GM12878 (cell line): ENCODE measurements at regions not wholly inside any gene's neighbourhood (a gene's known extent, or its start where the extent isn't known, plus 50 kb on each side); places are given as distances from the start of the nearest gene placed in this dataset.

Experiments
- ATAC-seq: fragments of 200-7000 bp; cut with Tn5 transposase; 3 replicates; pipeline ENCODE4 v1.9.1; 2020; ENCODE audit warnings: mild to moderate bottlenecking, moderate library complexity
- BruUV-seq: library from RNA; stranded (reverse); fragments of 400-500 nt; replicated peaks from 2 replicates; lab custom pipeline; 2021; lab: Mats Ljungman, UMichigan
- CTCF ChIA-PET: fragments of 300-600 bp; sonication (Branson Sonifier 250); formaldehyde crosslinking; extraction: SDS; loops from one replicate; lab custom pipeline; 2021; ENCODE audit warnings: inconsistent platforms; lab: Yijun Ruan, JAX
- POLR2A ChIA-PET: fragments of 350-600 bp; formaldehyde crosslinking; extraction: SDS; loops from one replicate; lab custom pipeline; 2021; ENCODE audit warnings: inconsistent platforms; lab: Charles Lee
- RAD21 ChIA-PET: fragments of 300-600 bp; sonication (Branson Sonifier 250); formaldehyde crosslinking; loops from one replicate; lab custom pipeline; 2023; ENCODE audit warnings: antibody characterized with exemption; ENCODE audit not compliant: unreplicated experiment; lab: Charles Lee
- SMC1A ChIA-PET: fragments of 300-600 bp; sonication (Branson Sonifier 250); formaldehyde crosslinking; loops from one replicate; lab custom pipeline; 2023; ENCODE audit not compliant: unreplicated experiment, uncharacterized antibody; lab: Charles Lee
- DNase-seq: peaks from one replicate; pipeline ENCODE4 v3.0.0-alpha.2; 2011; ENCODE audit warnings: low read depth, low spot score
- FAIRE-seq: peaks from 3 replicates; lab custom pipeline; 2011; peaks lifted over from hg19 to GRCh38; lab: Jason Lieb, UNC
- H2AFZ ChIP-seq: 2 replicates; pipeline ENCODE4 v1.6.0; 2011; ENCODE audit warnings: low read depth, low read length, control low read depth; ENCODE audit not compliant: control insufficient read depth
- H3K27ac ChIP-seq: 2 replicates; pipeline ENCODE4 v1.5.1; 2011; ENCODE audit warnings: control low read depth; ENCODE audit not compliant: control insufficient read depth, insufficient read depth
- H3K27me3 ChIP-seq, 2 experiments: replicated peaks in 1 of 2; 2 replicates each; pipeline versions ENCODE4 v1.6.0 to v1.6.1; 2011; ENCODE audit warnings: low read length in 1 of 2; ENCODE audit not compliant: control insufficient read depth in 2 of 2, insufficient read depth in 2 of 2
- H3K36me3 ChIP-seq, 2 experiments: 2 replicates each; pipeline ENCODE4 v1.5.1; 2011; ENCODE audit warnings: low read length in 1 of 2; ENCODE audit not compliant: control insufficient read depth in 2 of 2, insufficient read depth in 2 of 2
- H3K4me1 ChIP-seq: 2 replicates; pipeline ENCODE4 v1.6.1; 2011; ENCODE audit warnings: mild to moderate bottlenecking, low read length, moderate library complexity, mixed read lengths; ENCODE audit not compliant: control insufficient read depth, insufficient read depth
- H3K4me2 ChIP-seq: 2 replicates; pipeline ENCODE4 v1.6.0; 2011; ENCODE audit warnings: control low read depth; ENCODE audit not compliant: control insufficient read depth, insufficient read depth
- H3K4me3 ChIP-seq: fragments of 200-600 bp; sonication (generic); 2 replicates; pipeline ENCODE4 v1.5.1; 2016
- H3K79me2 ChIP-seq: 2 replicates; pipeline ENCODE4 v1.6.0; 2011; ENCODE audit warnings: low read length; ENCODE audit not compliant: control insufficient read depth, insufficient read depth
- H3K9ac ChIP-seq: 2 replicates; pipeline ENCODE4 v1.8.0; 2011; ENCODE audit warnings: low read length, control low read depth, mixed read lengths; ENCODE audit not compliant: control insufficient read depth, insufficient read depth
- H3K9me3 ChIP-seq: replicated peaks from 3 replicates; pipeline ENCODE4 v1.5.1; 2011; ENCODE audit warnings: mild to moderate bottlenecking, low read length; ENCODE audit not compliant: control insufficient read depth, insufficient read depth
- H4K20me1 ChIP-seq: 2 replicates; pipeline ENCODE4 v1.6.0; 2011; ENCODE audit not compliant: control insufficient read depth, insufficient read depth
- BHLHE40 ChIP-seq, 2 experiments: fragments of 450-650 bp in 1 of 2; IDR thresholded peaks; 2 replicates each; pipeline ENCODE4 v1.6.1; 2011 to 2017; ENCODE audit warnings: low read depth in 2 of 2, borderline replicate concordance in 1 of 2, improper control_type of control experiment in 1 of 2, low read length in 1 of 2, mild to moderate bottlenecking in 1 of 2
- CBX3 ChIP-seq: fragments of 200-600 bp; sonication (generic); IDR thresholded peaks from 2 replicates; pipeline ENCODE4 v1.6.1; 2016; ENCODE audit warnings: low read depth, borderline replicate concordance
- HDAC2 ChIP-seq: fragments of 200-600 bp; sonication (generic); IDR thresholded peaks from 2 replicates; pipeline ENCODE4 v1.6.1; 2017
- IRF4 ChIP-seq: IDR thresholded peaks from 2 replicates; pipeline ENCODE4 v1.6.1; 2011; ENCODE audit warnings: low read depth, low read length
- SMAD1 ChIP-seq: fragments of 450-650 bp; IDR thresholded peaks from 2 replicates; pipeline ENCODE4 v1.6.1; 2018; ENCODE audit warnings: mild to moderate bottlenecking, low read depth; ENCODE audit not compliant: partially characterized antibody
- YY1 ChIP-seq: IDR thresholded peaks from 2 replicates; pipeline ENCODE4 v1.6.1; 2011; ENCODE audit warnings: low read depth, mild to moderate bottlenecking, low read length
- ZNF207 ChIP-seq: fragments of 450-650 bp; IDR thresholded peaks from 2 replicates; pipeline ENCODE4 v1.6.1; 2014; ENCODE audit warnings: antibody characterized with exemption, mild to moderate bottlenecking, borderline replicate concordance
- WGBS: methylation state at CpG from one replicate; pipeline ENCODE4 v1.1.6; 2016; ENCODE audit warnings: low lambda C conversion rate; ENCODE audit not compliant: insufficient replicate concordance, insufficient coverage; ENCODE audit errors: missing lambda C conversion rate; 5-methylcytosine and 5-hydroxymethylcytosine counted together
- in situ Hi-C: fragments of 300-500 bp; cut with MboI; formaldehyde crosslinking; loops from 9 replicates; pipeline ENCODE4 v1.14.3; 2018; ENCODE audit warnings: mixed read lengths
- intact Hi-C: fragments of 100-400 bp; cut with micrococcal nuclease; formaldehyde crosslinking; loops from one replicate; pipeline ENCODE4 v1.14.2; 2022; ENCODE audit not compliant: unreplicated experiment
- TF ChIP-seq, protein P1 (sequence below): fragments of 450-650 bp; formaldehyde crosslinking; IDR thresholded peaks from 2 replicates; pipeline ENCODE4 v1.5.0; 2022; ENCODE audit warnings: mild to moderate bottlenecking, missing genetic modification characterization
- TF ChIP-seq, protein P2 (sequence below): fragments of 450-650 bp; IDR thresholded peaks from 2 replicates; pipeline ENCODE4 v1.6.1; 2016; ENCODE audit warnings: mild to moderate bottlenecking, moderate library complexity, borderline replicate concordance
- TF ChIP-seq, protein P3 (sequence below): fragments of 450-650 bp; IDR thresholded peaks from 2 replicates; pipeline ENCODE4 v1.6.1; 2017; ENCODE audit warnings: mild to moderate bottlenecking, low read depth, inconsistent platforms; ENCODE audit not compliant: poor library complexity, severe bottlenecking
- TF ChIP-seq, protein P4 (sequence below): fragments of 450-650 bp; IDR thresholded peaks from 2 replicates; pipeline ENCODE4 v1.6.1; 2017; ENCODE audit warnings: mild to moderate bottlenecking, moderate library complexity

- Histone ChIP-seq H3K9ac (no peak overlapping the region), H4K20me1 (no peaks in the 10 kb centered on the region), H3K79me2 (no peaks in the 10 kb centered on the region), H2AFZ (no peak overlapping the region), H3K4me3 (no peak overlapping the region), H3K4me1 (no peaks in the 10 kb centered on the region; the same call in 1 of the 2 replicates), H3K27ac (no peak overlapping the region), H3K27me3 (no peaks in the 10 kb centered on the region), H3K4me2 (no peak overlapping the region), H3K9me3 (no peaks in the 10 kb centered on the region; the same call in 1 of the 3 replicates), H3K36me3 (no peaks in the 10 kb centered on the region)
- ChIA-PET SMC1A (no interaction called here), POLR2A (no interaction called here), CTCF (no interaction called here), RAD21 (no interaction called here)
- FAIRE-seq (no peak), ATAC-seq (no peak), DNase-seq (no peak)
- in situ Hi-C loops, result no loop called here
- intact Hi-C loops, result no loop called here
- 0% methylated on average over 2 of the region's 2 CpGs for WGBS
- BruUV-seq, result no TSS peak
- TF ChIP-seq BHLHE40 (IDR thresholded peaks at IDR 0.05; ENCODE audit: borderline replicate concordance in 1 of 2, low read depth in 2 of 2, low read length in 1 of 2) (no peak), YY1 (no peak), HDAC2 (no peak), ZNF207 (no peak), SMAD1 (no peak), CBX3 (no peak), IRF4 (no peak)
- TF ChIP-seq, protein P1, sequence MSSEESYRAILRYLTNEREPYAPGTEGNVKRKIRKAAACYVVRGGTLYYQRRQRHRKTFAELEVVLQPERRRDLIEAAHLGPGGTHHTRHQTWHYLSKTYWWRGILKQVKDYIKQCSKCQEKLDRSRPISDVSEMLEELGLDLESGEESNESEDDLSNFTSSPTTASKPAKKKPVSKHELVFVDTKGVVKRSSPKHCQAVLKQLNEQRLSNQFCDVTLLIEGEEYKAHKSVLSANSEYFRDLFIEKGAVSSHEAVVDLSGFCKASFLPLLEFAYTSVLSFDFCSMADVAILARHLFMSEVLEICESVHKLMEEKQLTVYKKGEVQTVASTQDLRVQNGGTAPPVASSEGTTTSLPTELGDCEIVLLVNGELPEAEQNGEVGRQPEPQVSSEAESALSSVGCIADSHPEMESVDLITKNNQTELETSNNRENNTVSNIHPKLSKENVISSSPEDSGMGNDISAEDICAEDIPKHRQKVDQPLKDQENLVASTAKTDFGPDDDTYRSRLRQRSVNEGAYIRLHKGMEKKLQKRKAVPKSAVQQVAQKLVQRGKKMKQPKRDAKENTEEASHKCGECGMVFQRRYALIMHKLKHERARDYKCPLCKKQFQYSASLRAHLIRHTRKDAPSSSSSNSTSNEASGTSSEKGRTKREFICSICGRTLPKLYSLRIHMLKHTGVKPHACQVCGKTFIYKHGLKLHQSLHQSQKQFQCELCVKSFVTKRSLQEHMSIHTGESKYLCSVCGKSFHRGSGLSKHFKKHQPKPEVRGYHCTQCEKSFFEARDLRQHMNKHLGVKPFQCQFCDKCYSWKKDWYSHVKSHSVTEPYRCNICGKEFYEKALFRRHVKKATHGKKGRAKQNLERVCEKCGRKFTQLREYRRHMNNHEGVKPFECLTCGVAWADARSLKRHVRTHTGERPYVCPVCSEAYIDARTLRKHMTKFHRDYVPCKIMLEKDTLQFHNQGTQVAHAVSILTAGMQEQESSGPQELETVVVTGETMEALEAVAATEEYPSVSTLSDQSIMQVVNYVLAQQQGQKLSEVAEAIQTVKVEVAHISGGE (CRISPR knock-in tag), result no peak
- TF ChIP-seq, protein P2, sequence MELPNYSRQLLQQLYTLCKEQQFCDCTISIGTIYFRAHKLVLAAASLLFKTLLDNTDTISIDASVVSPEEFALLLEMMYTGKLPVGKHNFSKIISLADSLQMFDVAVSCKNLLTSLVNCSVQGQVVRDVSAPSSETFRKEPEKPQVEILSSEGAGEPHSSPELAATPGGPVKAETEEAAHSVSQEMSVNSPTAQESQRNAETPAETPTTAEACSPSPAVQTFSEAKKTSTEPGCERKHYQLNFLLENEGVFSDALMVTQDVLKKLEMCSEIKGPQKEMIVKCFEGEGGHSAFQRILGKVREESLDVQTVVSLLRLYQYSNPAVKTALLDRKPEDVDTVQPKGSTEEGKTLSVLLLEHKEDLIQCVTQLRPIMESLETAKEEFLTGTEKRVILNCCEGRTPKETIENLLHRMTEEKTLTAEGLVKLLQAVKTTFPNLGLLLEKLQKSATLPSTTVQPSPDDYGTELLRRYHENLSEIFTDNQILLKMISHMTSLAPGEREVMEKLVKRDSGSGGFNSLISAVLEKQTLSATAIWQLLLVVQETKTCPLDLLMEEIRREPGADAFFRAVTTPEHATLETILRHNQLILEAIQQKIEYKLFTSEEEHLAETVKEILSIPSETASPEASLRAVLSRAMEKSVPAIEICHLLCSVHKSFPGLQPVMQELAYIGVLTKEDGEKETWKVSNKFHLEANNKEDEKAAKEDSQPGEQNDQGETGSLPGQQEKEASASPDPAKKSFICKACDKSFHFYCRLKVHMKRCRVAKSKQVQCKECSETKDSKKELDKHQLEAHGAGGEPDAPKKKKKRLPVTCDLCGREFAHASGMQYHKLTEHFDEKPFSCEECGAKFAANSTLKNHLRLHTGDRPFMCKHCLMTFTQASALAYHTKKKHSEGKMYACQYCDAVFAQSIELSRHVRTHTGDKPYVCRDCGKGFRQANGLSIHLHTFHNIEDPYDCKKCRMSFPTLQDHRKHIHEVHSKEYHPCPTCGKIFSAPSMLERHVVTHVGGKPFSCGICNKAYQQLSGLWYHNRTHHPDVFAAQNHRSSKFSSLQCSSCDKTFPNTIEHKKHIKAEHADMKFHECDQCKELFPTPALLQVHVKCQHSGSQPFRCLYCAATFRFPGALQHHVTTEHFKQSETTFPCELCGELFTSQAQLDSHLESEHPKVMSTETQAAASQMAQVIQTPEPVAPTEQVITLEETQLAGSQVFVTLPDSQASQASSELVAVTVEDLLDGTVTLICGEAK, result no peak
- TF ChIP-seq, protein P3, sequence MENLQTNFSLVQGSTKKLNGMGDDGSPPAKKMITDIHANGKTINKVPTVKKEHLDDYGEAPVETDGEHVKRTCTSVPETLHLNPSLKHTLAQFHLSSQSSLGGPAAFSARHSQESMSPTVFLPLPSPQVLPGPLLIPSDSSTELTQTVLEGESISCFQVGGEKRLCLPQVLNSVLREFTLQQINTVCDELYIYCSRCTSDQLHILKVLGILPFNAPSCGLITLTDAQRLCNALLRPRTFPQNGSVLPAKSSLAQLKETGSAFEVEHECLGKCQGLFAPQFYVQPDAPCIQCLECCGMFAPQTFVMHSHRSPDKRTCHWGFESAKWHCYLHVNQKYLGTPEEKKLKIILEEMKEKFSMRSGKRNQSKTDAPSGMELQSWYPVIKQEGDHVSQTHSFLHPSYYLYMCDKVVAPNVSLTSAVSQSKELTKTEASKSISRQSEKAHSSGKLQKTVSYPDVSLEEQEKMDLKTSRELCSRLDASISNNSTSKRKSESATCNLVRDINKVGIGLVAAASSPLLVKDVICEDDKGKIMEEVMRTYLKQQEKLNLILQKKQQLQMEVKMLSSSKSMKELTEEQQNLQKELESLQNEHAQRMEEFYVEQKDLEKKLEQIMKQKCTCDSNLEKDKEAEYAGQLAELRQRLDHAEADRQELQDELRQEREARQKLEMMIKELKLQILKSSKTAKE, result no peak
- TF ChIP-seq, protein P4, sequence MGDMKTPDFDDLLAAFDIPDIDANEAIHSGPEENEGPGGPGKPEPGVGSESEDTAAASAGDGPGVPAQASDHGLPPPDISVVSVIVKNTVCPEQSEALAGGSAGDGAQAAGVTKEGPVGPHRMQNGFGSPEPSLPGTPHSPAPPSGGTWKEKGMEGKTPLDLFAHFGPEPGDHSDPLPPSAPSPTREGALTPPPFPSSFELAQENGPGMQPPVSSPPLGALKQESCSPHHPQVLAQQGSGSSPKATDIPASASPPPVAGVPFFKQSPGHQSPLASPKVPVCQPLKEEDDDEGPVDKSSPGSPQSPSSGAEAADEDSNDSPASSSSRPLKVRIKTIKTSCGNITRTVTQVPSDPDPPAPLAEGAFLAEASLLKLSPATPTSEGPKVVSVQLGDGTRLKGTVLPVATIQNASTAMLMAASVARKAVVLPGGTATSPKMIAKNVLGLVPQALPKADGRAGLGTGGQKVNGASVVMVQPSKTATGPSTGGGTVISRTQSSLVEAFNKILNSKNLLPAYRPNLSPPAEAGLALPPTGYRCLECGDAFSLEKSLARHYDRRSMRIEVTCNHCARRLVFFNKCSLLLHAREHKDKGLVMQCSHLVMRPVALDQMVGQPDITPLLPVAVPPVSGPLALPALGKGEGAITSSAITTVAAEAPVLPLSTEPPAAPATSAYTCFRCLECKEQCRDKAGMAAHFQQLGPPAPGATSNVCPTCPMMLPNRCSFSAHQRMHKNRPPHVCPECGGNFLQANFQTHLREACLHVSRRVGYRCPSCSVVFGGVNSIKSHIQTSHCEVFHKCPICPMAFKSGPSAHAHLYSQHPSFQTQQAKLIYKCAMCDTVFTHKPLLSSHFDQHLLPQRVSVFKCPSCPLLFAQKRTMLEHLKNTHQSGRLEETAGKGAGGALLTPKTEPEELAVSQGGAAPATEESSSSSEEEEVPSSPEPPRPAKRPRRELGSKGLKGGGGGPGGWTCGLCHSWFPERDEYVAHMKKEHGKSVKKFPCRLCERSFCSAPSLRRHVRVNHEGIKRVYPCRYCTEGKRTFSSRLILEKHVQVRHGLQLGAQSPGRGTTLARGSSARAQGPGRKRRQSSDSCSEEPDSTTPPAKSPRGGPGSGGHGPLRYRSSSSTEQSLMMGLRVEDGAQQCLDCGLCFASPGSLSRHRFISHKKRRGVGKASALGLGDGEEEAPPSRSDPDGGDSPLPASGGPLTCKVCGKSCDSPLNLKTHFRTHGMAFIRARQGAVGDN, result no peak
Observed at GRCh38 chr3:13975686-13976085, 95.8 kb upstream of the WNT7A start.
